ENCODE measurements at regions not wholly inside any gene's neighbourhood (a gene's known extent, or its start where the extent isn't known, plus 50 kb on each side); places are given as distances from the start of the nearest gene placed in this dataset.
"Not testable (repeated sequence)": the region's sequence is repeated elsewhere in the genome, so short reads cannot be mapped to it uniquely, and the experiment has no call there.

- no peak for DNase-seq
These were observed 441.3 kb upstream of the MKI67 start for GRCh38 chr10:128567551-128567950.

- no peak for DNase-seq
These were observed 441.8 kb upstream of the MKI67 start for GRCh38 chr10:128568041-128568440.

- DNase-seq: no peak
These were observed 442.3 kb upstream of the MKI67 start for GRCh38 chr10:128568491-128568890.

GRCh38 chr10:128568990-128569945 lies 443.0 kb upstream of the MKI67 start:
- DNase-seq: no peak

- no peak for DNase-seq
These were observed 444.2 kb upstream of the MKI67 start for GRCh38 chr10:128570319-128570995.

- DNase-seq: no peak
These were observed 444.8 kb upstream of the MKI67 start for GRCh38 chr10:128571071-128571470.

- no peak for DNase-seq
These were observed 445.5 kb upstream of the MKI67 start for GRCh38 chr10:128571745-128572144.

- no peak for DNase-seq
These were observed 446.5 kb upstream of the MKI67 start for GRCh38 chr10:128572696-128573095.

- no peak for DNase-seq
These were observed 447.1 kb upstream of the MKI67 start for GRCh38 chr10:128573281-128573845.

- DNase-seq: no peak
These were observed 447.8 kb upstream of the MKI67 start for GRCh38 chr10:128573986-128574385.

- no peak for DNase-seq
These were observed 448.5 kb upstream of the MKI67 start for GRCh38 chr10:128574581-128575210.

GRCh38 chr10:128575761-128576160 lies 449.5 kb upstream of the MKI67 start:
- DNase-seq: no peak

GRCh38 chr10:128576336-128576735 lies 450.1 kb upstream of the MKI67 start:
- no peak for DNase-seq

GRCh38 chr10:128576943-128577670 lies 450.9 kb upstream of the MKI67 start:
- no peak for DNase-seq

- DNase-seq: no peak
These were observed 451.9 kb upstream of the MKI67 start for GRCh38 chr10:128577958-128578750.

GRCh38 chr10:128578766-128579165 lies 452.5 kb upstream of the MKI67 start:
- DNase-seq: no peak

GRCh38 chr10:128579280-128579865 lies 453.1 kb upstream of the MKI67 start:
- no peak for DNase-seq

- DNase-seq: no peak
These were observed 453.7 kb upstream of the MKI67 start for GRCh38 chr10:128579901-128580300.

- DNase-seq: not testable (repeated sequence)
These were observed 456.9 kb upstream of the MKI67 start for GRCh38 chr10:128583125-128583524.

- DNase-seq: not testable (repeated sequence)
These were observed 460.4 kb upstream of the MKI67 start for GRCh38 chr10:128586599-128586998.

- DNase-seq: no peak
These were observed 461.5 kb upstream of the MKI67 start for GRCh38 chr10:128587689-128588088.

Data from stimulated activated CD4-positive, alpha-beta T cell treated with anti-CD3 and anti-CD28 coated beads, Interleukin-4, amount 100 ng/mL, for 1 hour (primary cell).